VCaP (cell line): ENCODE measurements at regions not wholly inside any gene's neighbourhood (a gene's known extent, or its start where the extent isn't known, plus 50 kb on each side); places are given as distances from the start of the nearest gene placed in this dataset.

Experiments
- H3K27ac ChIP-seq: fragments of 450-650 bp; 2 replicates; pipeline ENCODE4 v1.5.1; 2017
- CTCF ChIP-seq: fragments of 450-650 bp; conservative IDR thresholded peaks from 2 replicates; pipeline ENCODE4 v1.5.1; 2017; ENCODE audit warnings: mild to moderate bottlenecking, moderate library complexity

GRCh38 chr11:106292526-106292925, 215.1 kb downstream of the AASDHPPT start:
- no peak overlapping the region for H3K27ac ChIP-seq
- no peak for TF ChIP-seq CTCF

GRCh38 chr11:106295974-106296373, 218.5 kb downstream of the AASDHPPT start:
- no peak for TF ChIP-seq CTCF
- H3K27ac ChIP-seq: no peak overlapping the region

- no peak overlapping the region for H3K27ac ChIP-seq
- TF ChIP-seq CTCF: no peak
Measured at GRCh38 chr11:106302416-106302815, 225.0 kb downstream of the AASDHPPT start.

- H3K27ac ChIP-seq: no peak overlapping the region
- TF ChIP-seq CTCF: no peak
Measured at GRCh38 chr11:106304274-106304673, 226.8 kb downstream of the AASDHPPT start.

GRCh38 chr11:106305458-106305857, 228.0 kb downstream of the AASDHPPT start:
- H3K27ac ChIP-seq: no peak overlapping the region
- TF ChIP-seq CTCF: no peak

- peak; percentile 69 for TF ChIP-seq CTCF
Measured at GRCh38 chr11:106306942-106307341, 229.5 kb downstream of the AASDHPPT start.

GRCh38 chr11:106309070-106309684, 231.7 kb downstream of the AASDHPPT start:
- H3K27ac ChIP-seq: no peak overlapping the region
- no peak for TF ChIP-seq CTCF

More at GRCh38 chr11:106306942-106307341, 229.5 kb downstream of the AASDHPPT start:
- H3K27ac ChIP-seq: no peak overlapping the region
